ENCODE measurements at regions not wholly inside any gene's neighbourhood (a gene's known extent, or its start where the extent isn't known, plus 50 kb on each side); places are given as distances from the start of the nearest gene placed in this dataset.

GRCh38 chr4:22030307-22030706, 81.7 kb upstream of the KCNIP4 start:
- TF ChIP-seq CTCF (conservative IDR thresholded peaks at IDR 0.05; ENCODE audit: low read depth, low read length) (no peak), EZH2 (IDR thresholded peaks at IDR 0.05; ENCODE audit: borderline replicate concordance, low read depth, low read length, poor library complexity, severe bottlenecking) (no peak)
